ENCODE measurements at regions not wholly inside any gene's neighbourhood (a gene's known extent, or its start where the extent isn't known, plus 50 kb on each side); places are given as distances from the start of the nearest gene placed in this dataset.

- Histone ChIP-seq H3K4me2 (ENCODE audit: insufficient read depth, low read length) (no peak overlapping the region), H3K9me3 (ENCODE audit: low read depth, low read length) (no peaks in the 10 kb centered on the region), H3K4me3 (ENCODE audit: insufficient read depth, low read length) (no peak overlapping the region), H3K4me1 (ENCODE audit: insufficient read depth, low read length) (no peaks in the 10 kb centered on the region), H3K27me3 (ENCODE audit: insufficient read depth, low read length) (no peaks in the 10 kb centered on the region), H3K36me3 (ENCODE audit: insufficient read depth, low read length) (no peaks in the 10 kb centered on the region), H2AFZ (ENCODE audit: low read length) (no peak overlapping the region), H4K20me1 (ENCODE audit: insufficient read depth, low read length) (no peaks in the 10 kb centered on the region), H3K27ac (ENCODE audit: low read depth, low read length) (no peak overlapping the region), H3K79me2 (ENCODE audit: insufficient read depth, low read length) (no peaks in the 10 kb centered on the region)
- no peak for TF ChIP-seq CTCF (IDR thresholded peaks at IDR 0.05; ENCODE audit: extremely low read depth, low read depth, low read length)
- no peak for DNase-seq (ENCODE audit: insufficient read length, low spot score, missing footprints)
Observed at GRCh38 chr7:17490825-17491224, 192.4 kb downstream of the AHR start.

GRCh38 chr7:17492437-17492836 lies 194.0 kb downstream of the AHR start:
- no peaks in the 10 kb centered on the region for H3K9me3 ChIP-seq (ENCODE audit: low read depth, low read length)
- H2AFZ ChIP-seq (ENCODE audit: low read length): no peak overlapping the region
- no peak for DNase-seq (ENCODE audit: insufficient read length, low spot score, missing footprints)
- no peak for TF ChIP-seq CTCF (IDR thresholded peaks at IDR 0.05; ENCODE audit: extremely low read depth, low read depth, low read length)
- no peak overlapping the region for H3K4me3 ChIP-seq (ENCODE audit: insufficient read depth, low read length)
- H3K27ac ChIP-seq (ENCODE audit: low read depth, low read length): no peak overlapping the region
- H3K4me1 ChIP-seq (ENCODE audit: insufficient read depth, low read length): no peaks in the 10 kb centered on the region
- H3K36me3 ChIP-seq (ENCODE audit: insufficient read depth, low read length): no peaks in the 10 kb centered on the region
- no peaks in the 10 kb centered on the region for H3K27me3 ChIP-seq (ENCODE audit: insufficient read depth, low read length)
- no peaks in the 10 kb centered on the region for H3K79me2 ChIP-seq (ENCODE audit: insufficient read depth, low read length)
- H3K4me2 ChIP-seq (ENCODE audit: insufficient read depth, low read length): no peak overlapping the region
- no peaks in the 10 kb centered on the region for H4K20me1 ChIP-seq (ENCODE audit: insufficient read depth, low read length)

- Histone ChIP-seq H3K4me3 (ENCODE audit: insufficient read depth, low read length) (no peak overlapping the region), H3K27me3 (ENCODE audit: insufficient read depth, low read length) (no peaks in the 10 kb centered on the region), H3K4me1 (ENCODE audit: insufficient read depth, low read length) (no peaks in the 10 kb centered on the region), H3K79me2 (ENCODE audit: insufficient read depth, low read length) (no peaks in the 10 kb centered on the region), H2AFZ (ENCODE audit: low read length) (no peak overlapping the region), H3K36me3 (ENCODE audit: insufficient read depth, low read length) (no peaks in the 10 kb centered on the region), H3K4me2 (ENCODE audit: insufficient read depth, low read length) (no peak overlapping the region), H3K27ac (ENCODE audit: low read depth, low read length) (no peak overlapping the region), H4K20me1 (ENCODE audit: insufficient read depth, low read length) (no peaks in the 10 kb centered on the region), H3K9me3 (ENCODE audit: low read depth, low read length) (no peaks in the 10 kb centered on the region)
- TF ChIP-seq CTCF (IDR thresholded peaks at IDR 0.05; ENCODE audit: extremely low read depth, low read depth, low read length): no peak
- no peak for DNase-seq (ENCODE audit: insufficient read length, low spot score, missing footprints)
Observed at GRCh38 chr7:17493446-17493845, 195.0 kb downstream of the AHR start.

DNA sequence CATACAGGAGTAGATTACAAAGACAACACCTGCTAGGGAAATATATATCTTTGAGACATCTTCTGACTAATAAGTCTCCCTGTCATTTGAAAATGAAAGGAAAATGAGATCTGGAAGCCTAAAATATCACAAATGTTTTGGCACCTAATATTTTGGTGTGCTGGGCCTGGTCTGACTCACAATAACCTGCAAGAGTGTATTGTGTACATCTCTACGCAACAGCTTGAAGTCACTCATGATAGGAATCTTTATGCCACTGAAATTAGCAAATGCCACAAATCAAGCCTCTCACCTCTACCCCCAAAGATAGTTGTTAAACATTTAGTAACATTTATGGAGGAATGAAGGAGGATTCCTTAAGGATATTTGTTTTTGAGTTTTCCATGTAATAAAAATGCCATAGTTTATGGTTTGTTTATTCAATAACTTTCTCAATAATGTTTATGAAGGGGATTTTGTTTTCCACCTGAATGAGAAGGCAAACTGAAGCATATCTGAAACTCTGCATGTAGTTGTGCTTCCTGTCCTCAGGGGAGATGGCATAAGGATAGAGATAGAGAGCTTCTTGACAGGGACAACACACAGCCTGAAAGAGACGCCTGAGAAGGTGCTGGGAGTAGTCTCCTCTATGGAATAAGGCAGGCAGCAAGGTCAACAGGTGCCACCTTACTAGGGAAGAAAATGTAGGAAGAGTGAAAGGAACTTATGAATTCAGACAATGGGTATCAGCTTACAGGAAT lies 197.4 kb downstream of the AHR start:
- TF ChIP-seq CTCF (IDR thresholded peaks at IDR 0.05; ENCODE audit: extremely low read depth, low read depth, low read length): no peak
- Histone ChIP-seq H3K27ac (ENCODE audit: low read depth, low read length) (no peak overlapping the region), H3K4me1 (ENCODE audit: insufficient read depth, low read length) (peaks cover 1% of the 10 kb centered on the region), H3K4me2 (ENCODE audit: insufficient read depth, low read length) (no peak overlapping the region), H3K9me3 (ENCODE audit: low read depth, low read length) (no peaks in the 10 kb centered on the region), H3K4me3 (ENCODE audit: insufficient read depth, low read length) (no peak overlapping the region), H3K27me3 (ENCODE audit: insufficient read depth, low read length) (no peaks in the 10 kb centered on the region), H2AFZ (ENCODE audit: low read length) (no peak overlapping the region), H3K36me3 (ENCODE audit: insufficient read depth, low read length) (no peaks in the 10 kb centered on the region), H3K79me2 (ENCODE audit: insufficient read depth, low read length) (no peaks in the 10 kb centered on the region), H4K20me1 (ENCODE audit: insufficient read depth, low read length) (no peaks in the 10 kb centered on the region)
- no peak for DNase-seq (ENCODE audit: insufficient read length, low spot score, missing footprints)
